ENCODE measurements at regions not wholly inside any gene's neighbourhood (a gene's known extent, or its start where the extent isn't known, plus 50 kb on each side); places are given as distances from the start of the nearest gene placed in this dataset.

- no peak overlapping the region for H3K4me2 ChIP-seq (ENCODE audit: low read depth, low read length)
- POLR2A ChIA-PET = no interaction called here
- no peaks in the 10 kb centered on the region for H3K36me3 ChIP-seq (replicated peaks in 1 of 2; ENCODE audit: control insufficient read depth in 1 of 2, insufficient read depth in 2 of 2, low read length in 2 of 2)
- H3K27me3 ChIP-seq (ENCODE audit: control insufficient read depth in 1 of 2, insufficient read depth in 2 of 2, low read length in 2 of 2) = no peaks in the 10 kb centered on the region
- DNase-seq (ENCODE audit: low spot score) (no peak), FAIRE-seq (no peak), ATAC-seq (no peak)
- no peak overlapping the region for H2AFZ ChIP-seq (ENCODE audit: low read length)
- no peak overlapping the region for H3K4me3 ChIP-seq (replicated peaks in 1 of 3; ENCODE audit: insufficient read depth in 1 of 3, low read depth in 2 of 3, low read length in 3 of 3)
- CTCF ChIA-PET (ENCODE audit: low intra/inter-chr PET ratio, low total read pairs) = no interaction called here
- no TSS peak for BruUV-seq (replicated peaks)
- intact Hi-C loops (cut with micrococcal nuclease; ENCODE audit: unreplicated experiment) = no loop called here
- H3K27ac ChIP-seq (ENCODE audit: extremely low read length, insufficient read depth, low read length) = no peak overlapping the region
- peaks cover 92% of the 10 kb centered on the region for H3K9me3 ChIP-seq (ENCODE audit: low read length)
- in situ Hi-C loops (cut with HindIII; ENCODE audit: extremely low pct_ligation_motif_present, low pct_unique_long_range_greater_than_20kb) = no loop called here
- TF ChIP-seq RBM22 (optimal IDR thresholded peaks at IDR 0.05; ENCODE audit: low read length) (no peak), ZNF883 (CRISPR knock-in tag; IDR thresholded peaks at IDR 0.05; ENCODE audit: not compliant biosample characterization) (no peak), ZNF557 (CRISPR knock-in tag; IDR thresholded peaks at IDR 0.05) (no peak), NCOR1 (IDR thresholded peaks at IDR 0.05; ENCODE audit: borderline replicate concordance, low read length) (no peak), ZNF264 (CRISPR knock-in tag; IDR thresholded peaks at IDR 0.05) (no peak), FOXA3 (CRISPR knock-in tag; IDR thresholded peaks at IDR 0.05) (no peak), RFX3 (CRISPR knock-in tag; IDR thresholded peaks at IDR 0.05) (no peak), HMG20A (CRISPR knock-in tag; IDR thresholded peaks at IDR 0.05; ENCODE audit: borderline replicate concordance) (no peak)
- TF ChIP-seq, protein P1, sequence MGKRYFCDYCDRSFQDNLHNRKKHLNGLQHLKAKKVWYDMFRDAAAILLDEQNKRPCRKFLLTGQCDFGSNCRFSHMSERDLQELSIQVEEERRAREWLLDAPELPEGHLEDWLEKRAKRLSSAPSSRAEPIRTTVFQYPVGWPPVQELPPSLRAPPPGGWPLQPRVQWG (CRISPR knock-in tag; IDR thresholded peaks at IDR 0.05; ENCODE audit: borderline replicate concordance, low read depth) = no peak
- H4K20me1 ChIP-seq (ENCODE audit: insufficient read depth, low read length) = no peaks in the 10 kb centered on the region
- H3K9ac ChIP-seq (ENCODE audit: insufficient read depth, low read depth, low read length) = no peak overlapping the region
- H3K79me2 ChIP-seq (ENCODE audit: insufficient read depth, low read length) = no peaks in the 10 kb centered on the region
- 16% methylated on average over 6 of the region's 6 CpGs for WGBS (ENCODE audit: low lambda C conversion rate)
- no peaks in the 10 kb centered on the region for H3K4me1 ChIP-seq (ENCODE audit: insufficient read depth, low read length)
These were observed 487.8 kb upstream of the DPP6 start for GRCh38 chr7:153564391-153564790.

- in situ Hi-C loops (cut with HindIII; ENCODE audit: extremely low pct_ligation_motif_present, low pct_unique_long_range_greater_than_20kb) = no loop called here
- CTCF ChIA-PET (ENCODE audit: low intra/inter-chr PET ratio, low total read pairs) = no interaction called here
- TF ChIP-seq HOMEZ (CRISPR knock-in tag; IDR thresholded peaks at IDR 0.05; ENCODE audit: low read depth) = no peak
- TF ChIP-seq ZSCAN20 (CRISPR knock-in tag; IDR thresholded peaks at IDR 0.05; ENCODE audit: borderline replicate concordance) = no peak
- TF ChIP-seq MED1 (CRISPR knock-in tag; IDR thresholded peaks at IDR 0.05) = no peak
- no peak for TF ChIP-seq ZMAT3 (CRISPR knock-in tag; conservative IDR thresholded peaks at IDR 0.05)
- no peak for TF ChIP-seq NCOA5 (CRISPR knock-in tag; IDR thresholded peaks at IDR 0.05)
- no peak for TF ChIP-seq POGZ (CRISPR knock-in tag; IDR thresholded peaks at IDR 0.05)
- no peak for TF ChIP-seq ZNF20 (CRISPR knock-in tag; IDR thresholded peaks at IDR 0.05)
- TF ChIP-seq, protein P1 (CRISPR knock-in tag; IDR thresholded peaks at IDR 0.05; ENCODE audit: borderline replicate concordance, low read depth) = no peak
- TF ChIP-seq HDAC6 (IDR thresholded peaks at IDR 0.05; ENCODE audit: low read depth, low read length) = no peak
- no peak for TF ChIP-seq ZNF792 (CRISPR knock-in tag; IDR thresholded peaks at IDR 0.05)
- TF ChIP-seq MAZ (IDR thresholded peaks at IDR 0.05; ENCODE audit: borderline replicate concordance, low read depth, low read length) = no peak
- no peak for TF ChIP-seq MAZ (CRISPR knock-in tag; IDR thresholded peaks at IDR 0.05; ENCODE audit: low read depth)
- no peak for TF ChIP-seq ZBTB38 (CRISPR knock-in tag; IDR thresholded peaks at IDR 0.05)
These were observed 485.9 kb upstream of the DPP6 start for GRCh38 chr7:153566324-153566723.

More at GRCh38 chr7:153566324-153566723, 485.9 kb upstream of the DPP6 start:
- WGBS (ENCODE audit: low lambda C conversion rate) = 39% methylated on average over 6 of the region's 6 CpGs
- Histone ChIP-seq H3K27ac (ENCODE audit: extremely low read length, insufficient read depth, low read length) (no peak overlapping the region), H3K4me1 (ENCODE audit: insufficient read depth, low read length) (no peaks in the 10 kb centered on the region), H3K4me3 (replicated peaks in 1 of 3; ENCODE audit: insufficient read depth in 1 of 3, low read depth in 2 of 3, low read length in 3 of 3) (no peak overlapping the region), H3K27me3 (ENCODE audit: control insufficient read depth in 1 of 2, insufficient read depth in 2 of 2, low read length in 2 of 2) (no peaks in the 10 kb centered on the region), H3K79me2 (ENCODE audit: insufficient read depth, low read length) (no peaks in the 10 kb centered on the region), H3K36me3 (replicated peaks in 1 of 2; ENCODE audit: control insufficient read depth in 1 of 2, insufficient read depth in 2 of 2, low read length in 2 of 2) (no peaks in the 10 kb centered on the region), H3K9me3 (ENCODE audit: low read length) (peaks cover 95% of the 10 kb centered on the region), H2AFZ (ENCODE audit: low read length) (no peak overlapping the region), H4K20me1 (ENCODE audit: insufficient read depth, low read length) (no peaks in the 10 kb centered on the region), H3K4me2 (ENCODE audit: low read depth, low read length) (no peak overlapping the region), H3K9ac (ENCODE audit: insufficient read depth, low read depth, low read length) (no peak overlapping the region)
- no TSS peak for BruUV-seq (replicated peaks)
- ATAC-seq = no peak
- FAIRE-seq = no peak
- intact Hi-C loops (cut with micrococcal nuclease; ENCODE audit: unreplicated experiment) = no loop called here
- DNase-seq (ENCODE audit: low spot score) = no peak
- POLR2A ChIA-PET = no interaction called here
